Mammary epithelial cell (primary cell): ENCODE measurements at regions not wholly inside any gene's neighbourhood (a gene's known extent, or its start where the extent isn't known, plus 50 kb on each side); places are given as distances from the start of the nearest gene placed in this dataset.

Experiments
- CTCF ChIP-seq, 2 donors: IDR thresholded peaks in 1 of 2; conservative IDR thresholded peaks in 1 of 2; 2 replicates each; pipeline ENCODE4 v1.5.1; 2011 to 2012; ENCODE audit warnings: inconsistent platforms in 2 of 2, low read length in 2 of 2, mild to moderate bottlenecking in 2 of 2, control low read depth in 1 of 2, low read depth in 1 of 2; ENCODE audit not compliant: insufficient read depth in 1 of 2; ENCODE audit errors: extremely low read depth in 1 of 2
- EZH2 ChIP-seq: IDR thresholded peaks from 2 replicates; pipeline ENCODE4 v1.6.1; 2012; ENCODE audit warnings: low read length, inconsistent platforms, borderline replicate concordance

GRCh38 chr12:42919691-42920090 lies 330.1 kb upstream of the PRICKLE1 start:
- no peak for TF ChIP-seq CTCF (conservative IDR thresholded peaks at IDR 0.05 in 1 of 2, IDR thresholded peaks at IDR 0.05 in 1 of 2; ENCODE audit: extremely low read depth in 1 of 2, insufficient read depth in 1 of 2, low read depth in 1 of 2, low read length in 2 of 2)
- no peak for TF ChIP-seq EZH2
